Neural progenitor cell (in vitro differentiated cells): ENCODE measurements at regions not wholly inside any gene's neighbourhood (a gene's known extent, or its start where the extent isn't known, plus 50 kb on each side); places are given as distances from the start of the nearest gene placed in this dataset.

Experiments
- DNase-seq: peaks from one replicate; pipeline ENCODE4 v3.0.0-alpha.2; 2016; ENCODE audit warnings: low spot score
- H2AFZ ChIP-seq: fragments of 200-600 bp; sonication (generic); replicated peaks from 2 replicates; pipeline ENCODE4 v1.6.1; 2016; ENCODE audit warnings: antibody characterized with exemption
- H3F3A ChIP-seq: fragments of 200-600 bp; sonication (generic); 2 replicates; pipeline ENCODE4 v1.6.1; 2016; ENCODE audit warnings: antibody characterized with exemption, low read depth
- H3K27ac ChIP-seq: fragments of 200-600 bp; sonication (generic); 2 replicates; pipeline ENCODE4 v1.5.1; 2016; ENCODE audit warnings: mild to moderate bottlenecking
- H3K27me3 ChIP-seq: fragments of 200-600 bp; sonication (generic); 2 replicates; pipeline ENCODE4 v1.6.1; 2016; ENCODE audit warnings: mild to moderate bottlenecking, moderate library complexity
- H3K36me3 ChIP-seq: fragments of 200-600 bp; sonication (generic); 2 replicates; pipeline ENCODE4 v1.5.1; 2016
- H3K4me1 ChIP-seq: fragments of 200-600 bp; sonication (generic); 2 replicates; pipeline ENCODE4 v1.6.1; 2016; ENCODE audit warnings: mixed run types
- H3K4me2 ChIP-seq: fragments of 200-600 bp; sonication (generic); 2 replicates; pipeline ENCODE4 v1.6.1; 2016
- H3K4me3 ChIP-seq: fragments of 200-600 bp; sonication (generic); 2 replicates; pipeline ENCODE4 v1.5.1; 2016
- H3K79me2 ChIP-seq: fragments of 200-600 bp; sonication (generic); 2 replicates; pipeline ENCODE4 v1.6.1; 2016; ENCODE audit warnings: low read depth
- H3K9ac ChIP-seq: fragments of 200-600 bp; sonication (generic); 2 replicates; pipeline ENCODE4 v1.6.1; 2016
- H3K9me3 ChIP-seq: fragments of 200-600 bp; sonication (generic); 2 replicates; pipeline ENCODE4 v1.5.1; 2016; ENCODE audit warnings: low read depth
- H4K20me1 ChIP-seq: fragments of 200-600 bp; sonication (generic); 2 replicates; pipeline ENCODE4 v1.6.1; 2016; ENCODE audit warnings: low read depth
- H3K27ac Mint-ChIP-seq: 3 replicates; pipeline ENCODE4 v1.8.0; 2021; ENCODE audit warnings: mixed read lengths
- H3K27me3 Mint-ChIP-seq: 2 replicates; pipeline ENCODE4 v1.8.0; 2022; ENCODE audit warnings: low read depth, mild to moderate bottlenecking, inconsistent platforms, moderate library complexity, mixed read lengths; ENCODE audit not compliant: insufficient read depth
- H3K36me3 Mint-ChIP-seq: 3 replicates; pipeline ENCODE4 v1.8.0; 2021; ENCODE audit warnings: mixed read lengths
- H3K4me1 Mint-ChIP-seq: 3 replicates; pipeline ENCODE4 v1.8.0; 2021; ENCODE audit warnings: mixed read lengths
- H3K4me3 Mint-ChIP-seq: 3 replicates; pipeline ENCODE4 v1.8.0; 2021; ENCODE audit warnings: mild to moderate bottlenecking, moderate library complexity, mixed read lengths
- H3K9me3 Mint-ChIP-seq: 3 replicates; pipeline ENCODE4 v1.8.0; 2020; ENCODE audit warnings: mixed read lengths
- CTCF ChIP-seq: fragments of 200-600 bp; sonication (generic); IDR thresholded peaks from 2 replicates; pipeline ENCODE4 v1.5.1; 2017; ENCODE audit warnings: antibody characterized with exemption, mild to moderate bottlenecking
- EZH2 ChIP-seq: fragments of 200-600 bp; sonication (generic); IDR thresholded peaks from 2 replicates; pipeline ENCODE4 v1.6.1; 2017; ENCODE audit warnings: antibody characterized with exemption, mild to moderate bottlenecking, moderate library complexity
- EZH2phosphoT487 ChIP-seq: fragments of 200-600 bp; sonication (generic); IDR thresholded peaks from 2 replicates; pipeline ENCODE4 v1.6.1; 2017; ENCODE audit warnings: antibody characterized with exemption

GRCh38 chr14:22462923-22463322 is 126.1 kb downstream of the DAD1 start:
- TF ChIP-seq EZH2 (no peak), EZH2phosphoT487 (no peak), CTCF (no peak)
- Mint-ChIP-seq H3K4me1 (peaks cover 39% of the 10 kb centered on the region), H3K9me3 (no peaks in the 10 kb centered on the region)

GRCh38 chr14:22460461-22461195 is 128.4 kb downstream of the DAD1 start:
- no peak overlapping the region for H2AFZ ChIP-seq

More at GRCh38 chr14:22462923-22463322, 126.1 kb downstream of the DAD1 start:
- Histone ChIP-seq H3K36me3 (no peaks in the 10 kb centered on the region), H3K9me3 (no peaks in the 10 kb centered on the region), H3F3A (peaks cover 5% of the 10 kb centered on the region), H3K9ac (no peak overlapping the region), H3K27me3 (no peaks in the 10 kb centered on the region), H3K4me3 (no peak overlapping the region), H3K27ac (no peak overlapping the region), H3K4me2 (no peak overlapping the region), H3K79me2 (no peaks in the 10 kb centered on the region), H3K4me1 (peaks cover 16% of the 10 kb centered on the region), H2AFZ (no peak overlapping the region), H4K20me1 (no peaks in the 10 kb centered on the region)
- no peak for DNase-seq
- no peak overlapping the region for H3K27ac Mint-ChIP-seq
- no peaks in the 10 kb centered on the region for H3K36me3 Mint-ChIP-seq
- H3K27me3 Mint-ChIP-seq, result peaks cover 1% of the 10 kb centered on the region
- no peak overlapping the region for H3K4me3 Mint-ChIP-seq

GRCh38 chr14:22458737-22459136 is 130.3 kb downstream of the DAD1 start:
- H4K20me1 ChIP-seq, result no peaks in the 10 kb centered on the region
- H3K4me3 Mint-ChIP-seq, result no peak overlapping the region
- no peak overlapping the region for H3K27ac Mint-ChIP-seq
- no peak overlapping the region for H3K4me2 ChIP-seq
- H3K27me3 ChIP-seq, result no peaks in the 10 kb centered on the region
- H3K9ac ChIP-seq, result no peak overlapping the region
- H3K27me3 Mint-ChIP-seq, result peaks cover 3% of the 10 kb centered on the region
- peaks cover 16% of the 10 kb centered on the region for H3K4me1 Mint-ChIP-seq
- H3F3A ChIP-seq, result no peaks in the 10 kb centered on the region
- no peak overlapping the region for H3K4me3 ChIP-seq
- no peaks in the 10 kb centered on the region for H3K36me3 ChIP-seq
- no peak overlapping the region for H2AFZ ChIP-seq
- no peak for DNase-seq
- no peaks in the 10 kb centered on the region for H3K79me2 ChIP-seq
- TF ChIP-seq CTCF (no peak), EZH2 (no peak), EZH2phosphoT487 (no peak)
- no peak overlapping the region for H3K27ac ChIP-seq
- no peaks in the 10 kb centered on the region for H3K9me3 ChIP-seq
- no peaks in the 10 kb centered on the region for H3K4me1 ChIP-seq
- H3K9me3 Mint-ChIP-seq, result peaks cover 3% of the 10 kb centered on the region
- H3K36me3 Mint-ChIP-seq, result peaks cover 2% of the 10 kb centered on the region

More at GRCh38 chr14:22460461-22461195, 128.4 kb downstream of the DAD1 start:
- TF ChIP-seq CTCF (no peak), EZH2phosphoT487 (no peak), EZH2 (no peak)
- Histone ChIP-seq H3F3A (no peaks in the 10 kb centered on the region), H3K79me2 (no peaks in the 10 kb centered on the region), H3K4me3 (no peak overlapping the region), H3K9ac (no peak overlapping the region), H4K20me1 (no peaks in the 10 kb centered on the region), H3K4me2 (no peak overlapping the region), H3K4me1 (peaks cover 3% of the 10 kb centered on the region), H3K36me3 (no peaks in the 10 kb centered on the region), H3K27ac (no peak overlapping the region), H3K9me3 (no peaks in the 10 kb centered on the region), H3K27me3 (no peaks in the 10 kb centered on the region)
- Mint-ChIP-seq H3K4me1 (peaks cover 26% of the 10 kb centered on the region), H3K27me3 (peaks cover 2% of the 10 kb centered on the region), H3K9me3 (no peaks in the 10 kb centered on the region), H3K36me3 (no peaks in the 10 kb centered on the region), H3K27ac (no peak overlapping the region), H3K4me3 (no peak overlapping the region)
- no peak for DNase-seq
